SH-SY5Y (cell line): ENCODE measurements at regions not wholly inside any gene's neighbourhood (a gene's known extent, or its start where the extent isn't known, plus 50 kb on each side); places are given as distances from the start of the nearest gene placed in this dataset.

ENCODE experiments used
- GATA2 ChIP-seq: IDR thresholded peaks from 2 replicates; pipeline ENCODE4 v1.6.1; 2011; ENCODE audit warnings: mild to moderate bottlenecking, low read depth, low read length
- GATA3 ChIP-seq: IDR thresholded peaks from 2 replicates; pipeline ENCODE4 v1.6.1; 2011; ENCODE audit warnings: low read depth, mild to moderate bottlenecking, low read length, moderate library complexity

DNA sequence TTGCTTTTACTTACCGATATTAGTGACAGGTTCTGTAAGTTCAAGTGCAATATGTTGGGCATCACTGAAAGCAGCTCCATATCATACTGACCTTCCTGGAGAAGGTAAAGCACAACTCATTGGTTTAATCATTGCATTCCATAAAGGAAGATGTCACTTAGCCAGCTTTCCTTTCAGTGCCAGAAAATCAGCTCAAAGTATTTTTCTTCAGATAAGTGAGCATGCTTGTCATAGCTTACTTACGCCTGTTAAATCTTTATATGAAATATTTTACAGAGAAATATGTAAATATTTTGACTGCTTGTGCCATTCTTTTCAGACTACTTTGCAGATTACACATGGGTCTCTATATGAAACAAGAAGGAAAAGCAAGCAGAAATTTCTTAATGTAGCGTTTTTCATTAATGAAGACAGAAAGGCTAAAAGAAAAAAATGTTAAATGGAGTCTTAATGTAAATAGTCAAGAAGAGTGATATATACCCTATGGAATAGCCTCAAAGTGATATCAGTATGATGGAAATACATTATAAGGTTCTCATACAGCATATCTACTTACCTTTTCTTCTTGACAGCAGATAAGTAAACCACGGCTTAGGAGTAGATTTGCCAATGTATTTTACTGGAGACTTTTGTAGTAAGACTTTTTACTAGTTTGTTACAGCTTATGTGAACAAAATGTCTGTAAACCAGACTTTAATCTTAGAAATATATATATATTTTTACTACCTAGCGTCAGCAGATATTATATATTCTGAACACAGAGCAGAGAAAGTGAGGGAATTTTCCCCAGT lies 649.7 kb downstream of the METTL15 start:
- no peak for TF ChIP-seq GATA3
- no peak for TF ChIP-seq GATA2
